SK-N-DZ (cell line): ENCODE measurements at regions not wholly inside any gene's neighbourhood (a gene's known extent, or its start where the extent isn't known, plus 50 kb on each side); places are given as distances from the start of the nearest gene placed in this dataset.

ENCODE experiments used
- DNase-seq: peaks from one replicate; pipeline ENCODE4 v3.0.0-alpha.2; 2015; ENCODE audit warnings: low spot score

DNA sequence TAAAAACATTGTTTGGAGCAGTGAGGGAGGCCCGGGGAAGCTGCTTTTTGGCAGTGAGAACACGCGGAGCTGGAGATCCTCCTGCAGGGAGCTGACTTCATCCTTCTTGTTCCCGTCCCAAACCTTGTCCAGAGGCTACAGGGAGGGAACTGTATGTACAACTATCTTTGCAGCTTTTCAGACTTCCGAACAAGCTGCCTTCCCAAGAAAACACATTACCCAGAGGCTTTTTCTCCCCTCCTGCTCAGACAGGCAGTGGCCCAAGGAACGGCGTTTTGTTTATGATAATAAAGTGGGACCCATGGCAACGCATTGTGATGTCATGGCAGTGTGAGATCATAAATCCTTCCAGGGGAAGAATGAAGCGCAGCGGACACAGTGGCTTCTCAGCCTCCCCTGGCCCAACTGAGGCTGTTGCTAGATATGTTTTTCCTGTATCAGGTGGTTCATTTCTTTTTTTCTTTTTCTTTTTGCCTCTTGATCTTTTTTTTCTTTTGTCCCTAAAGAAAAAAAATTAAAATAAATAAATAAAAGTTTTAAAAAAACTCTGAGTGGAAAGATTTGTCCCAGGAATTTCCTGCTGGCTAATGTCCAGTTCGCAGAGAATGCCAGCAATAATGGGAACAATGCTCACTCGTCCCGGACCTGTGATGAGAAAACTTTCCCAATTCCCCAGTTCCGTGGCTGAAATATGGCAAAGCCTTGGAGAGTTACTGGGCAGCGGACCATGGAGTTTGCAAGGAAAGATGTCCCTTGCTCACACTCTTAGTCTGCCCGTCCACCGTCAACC is 103.4 kb upstream of the MAP1LC3B2 start:
- DNase-seq, result peak; percentile 16

DNA sequence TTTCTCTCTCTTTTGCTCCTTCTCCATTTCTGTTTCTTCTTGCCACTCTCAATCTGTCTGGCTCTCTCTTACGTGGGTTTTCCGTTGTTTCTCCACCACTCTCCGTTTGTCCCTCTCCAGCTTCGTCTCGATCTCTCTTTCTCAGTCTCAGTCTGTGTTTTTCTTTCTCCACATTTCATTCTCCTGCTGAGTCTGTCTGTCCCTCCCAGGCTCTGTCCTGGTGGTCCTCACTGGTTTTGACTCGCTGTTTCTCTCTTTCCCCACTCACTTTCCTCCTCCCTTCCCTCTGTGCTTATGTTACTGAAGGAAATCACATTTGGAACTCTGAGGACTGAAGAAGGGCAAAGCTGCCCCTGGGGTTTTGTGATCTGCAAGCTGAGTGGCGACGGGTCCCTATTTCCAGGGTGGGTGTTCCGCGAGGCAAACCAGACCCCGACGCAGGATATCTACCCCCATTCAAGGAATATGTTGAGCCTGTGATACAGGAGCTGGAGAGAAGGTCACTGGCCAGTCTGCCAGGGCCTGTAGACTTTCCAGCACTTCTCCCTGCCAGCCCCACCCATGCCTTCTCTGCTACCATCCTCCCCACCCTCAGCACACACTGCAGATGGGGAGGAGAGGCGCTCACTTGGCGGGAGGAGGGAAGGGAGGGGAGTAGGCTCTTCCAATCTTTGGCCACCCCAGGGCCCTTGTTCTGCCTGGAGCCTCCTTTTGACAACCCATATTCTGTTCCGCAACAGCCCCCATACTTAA is 102.7 kb upstream of the MAP1LC3B2 start:
- DNase-seq, result no peak

- no peak for DNase-seq
Observed at GRCh38 chr12:116458492-116458891, 100.7 kb upstream of the MAP1LC3B2 start.

DNA sequence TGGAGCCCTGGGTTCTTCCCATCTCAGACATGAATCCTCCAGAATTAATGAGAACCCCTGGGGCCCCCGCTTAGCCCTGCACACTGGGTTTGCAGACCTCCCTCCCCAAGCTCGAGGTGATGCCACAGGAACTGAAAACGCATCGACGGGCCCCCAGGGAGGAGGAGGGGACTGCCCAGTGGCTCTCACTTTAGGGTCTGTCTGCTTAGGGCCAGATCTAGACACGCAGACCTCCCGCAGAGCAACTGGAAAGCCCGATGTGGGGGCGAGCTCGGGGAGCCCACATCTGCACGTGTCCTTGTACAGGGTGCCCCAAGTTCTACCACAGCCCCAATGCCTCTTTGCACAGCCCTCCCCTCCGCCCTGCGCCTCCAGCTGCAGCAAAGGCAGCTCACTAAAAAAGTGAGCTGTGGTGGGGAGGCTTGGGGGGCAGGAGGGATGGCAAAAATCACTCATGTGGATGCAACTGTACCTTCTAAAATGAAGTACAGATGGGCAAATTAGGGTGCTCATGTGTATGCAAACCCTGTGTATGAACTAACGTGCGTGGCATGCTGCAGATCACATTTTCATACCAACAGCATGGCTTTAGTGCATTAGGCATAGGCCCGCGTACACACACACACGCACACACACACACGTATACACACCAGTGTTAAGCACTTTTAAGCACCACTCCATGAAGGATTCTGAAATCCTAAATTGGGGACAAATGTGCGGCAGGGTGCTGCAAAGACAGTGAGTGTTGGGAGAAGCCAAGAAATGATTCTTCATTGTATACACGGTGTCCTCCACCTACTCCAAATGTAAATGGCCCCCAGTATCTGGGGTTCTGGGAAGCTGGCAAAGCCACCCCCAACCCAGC is 99.9 kb upstream of the MAP1LC3B2 start:
- DNase-seq, result no peak

GRCh38 chr12:116459916-116460663 is 99.1 kb upstream of the MAP1LC3B2 start:
- DNase-seq, result peak; percentile 37

DNA sequence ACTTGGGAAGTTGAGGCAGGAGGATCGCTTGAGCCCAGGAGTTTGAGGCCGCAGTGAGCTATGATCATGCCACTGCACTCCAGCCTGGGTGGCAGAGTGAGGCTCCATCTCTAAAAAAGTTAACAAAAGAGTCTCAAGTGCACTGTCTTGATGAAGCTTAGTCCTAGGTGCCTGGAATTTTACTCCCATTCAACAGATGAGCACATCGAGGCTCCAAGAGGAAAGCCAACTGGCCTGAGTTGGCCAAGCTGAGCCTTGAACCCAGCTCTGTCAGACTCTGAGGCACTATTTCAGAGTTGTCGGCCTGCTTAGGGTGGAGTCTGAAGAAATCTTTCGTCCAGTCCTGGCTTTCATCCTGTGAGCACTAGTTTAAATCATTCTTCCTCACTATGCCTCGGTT is 98.1 kb upstream of the MAP1LC3B2 start:
- DNase-seq, result no peak

DNA sequence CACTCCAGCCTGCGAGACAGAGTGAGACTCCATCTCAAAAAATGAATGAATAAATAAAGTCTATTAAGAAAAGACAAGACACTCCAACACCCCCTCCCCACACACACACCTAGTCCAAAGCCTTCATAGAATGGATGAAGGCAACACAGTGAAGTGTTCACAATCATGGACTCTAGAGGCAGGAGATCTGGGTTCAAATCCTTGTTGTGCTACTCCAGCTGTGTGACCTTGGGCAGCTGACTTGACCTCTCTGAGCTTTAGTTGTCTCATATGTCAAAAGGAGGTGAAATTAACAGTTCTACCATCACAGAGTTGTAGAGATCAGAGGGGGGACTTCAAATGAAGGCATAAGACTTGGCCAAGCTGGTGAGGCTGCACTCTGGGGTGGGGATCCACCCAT is 95.8 kb upstream of the MAP1LC3B2 start:
- DNase-seq, result no peak

- no peak for DNase-seq
Observed at GRCh38 chr12:116465407-116465806, 93.8 kb upstream of the MAP1LC3B2 start.

GRCh38 chr12:116465856-116466255 is 93.3 kb upstream of the MAP1LC3B2 start:
- no peak for DNase-seq

GRCh38 chr12:116466536-116466935 is 92.6 kb upstream of the MAP1LC3B2 start:
- no peak for DNase-seq

DNA sequence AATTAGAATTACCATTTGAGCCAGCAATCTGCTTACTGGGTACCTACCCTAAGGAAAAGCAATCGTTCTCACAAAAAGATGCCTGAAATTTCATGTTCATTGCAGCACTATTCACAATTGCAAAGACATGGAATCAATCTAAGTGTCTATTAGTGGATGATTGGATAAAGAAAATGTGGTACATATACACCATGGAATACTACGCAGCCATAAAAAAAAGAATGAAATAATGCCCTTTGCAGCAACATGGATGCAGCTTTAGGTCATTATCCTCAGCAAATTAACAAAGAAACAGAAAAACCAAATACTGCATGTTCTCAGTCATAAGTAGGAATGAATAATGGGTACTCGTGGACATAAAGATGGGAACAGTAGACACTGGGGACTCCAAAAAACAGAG is 89.8 kb upstream of the MAP1LC3B2 start:
- no peak for DNase-seq

GRCh38 chr12:116471544-116471943 is 87.6 kb upstream of the MAP1LC3B2 start:
- no peak for DNase-seq

DNA sequence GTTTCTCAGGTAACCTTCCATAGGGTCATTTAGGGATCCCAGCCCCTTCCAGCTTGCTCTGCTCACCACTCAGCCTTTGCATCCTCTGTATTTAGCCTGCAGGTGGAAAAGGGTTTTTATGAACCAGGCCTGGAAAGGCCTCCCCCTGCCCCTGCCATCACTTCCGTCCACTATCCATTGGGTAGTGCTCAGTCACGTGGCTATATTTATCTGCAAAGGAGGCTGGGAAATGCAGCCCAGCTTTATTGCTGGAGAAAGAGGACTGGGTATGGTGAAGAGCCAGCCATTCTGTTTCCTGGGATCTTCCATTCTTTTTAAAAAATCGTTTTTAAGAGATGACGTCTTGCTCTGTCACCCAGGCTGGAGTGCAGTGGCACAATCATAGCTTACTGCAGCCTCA is 87.0 kb upstream of the MAP1LC3B2 start:
- no peak for DNase-seq

DNA sequence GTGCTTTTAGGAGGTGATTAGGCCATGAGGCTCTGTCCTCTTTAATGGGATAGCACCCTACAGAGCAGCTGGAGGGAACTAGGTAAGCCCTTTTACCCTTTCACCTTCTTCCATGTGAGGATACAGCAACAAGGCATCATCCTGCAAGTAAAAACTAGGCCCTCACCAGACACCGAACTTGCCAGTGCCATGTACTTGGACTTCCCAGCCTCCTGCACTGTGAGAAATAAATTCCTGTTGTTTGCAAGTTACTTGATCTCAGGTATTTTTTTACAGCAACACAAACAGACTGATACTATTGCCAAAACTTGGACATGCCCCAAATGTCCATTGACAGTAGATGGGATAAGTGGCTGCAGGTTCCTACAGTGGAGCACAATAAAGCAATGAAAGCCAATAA is 85.8 kb upstream of the MAP1LC3B2 start:
- no peak for DNase-seq

DNA sequence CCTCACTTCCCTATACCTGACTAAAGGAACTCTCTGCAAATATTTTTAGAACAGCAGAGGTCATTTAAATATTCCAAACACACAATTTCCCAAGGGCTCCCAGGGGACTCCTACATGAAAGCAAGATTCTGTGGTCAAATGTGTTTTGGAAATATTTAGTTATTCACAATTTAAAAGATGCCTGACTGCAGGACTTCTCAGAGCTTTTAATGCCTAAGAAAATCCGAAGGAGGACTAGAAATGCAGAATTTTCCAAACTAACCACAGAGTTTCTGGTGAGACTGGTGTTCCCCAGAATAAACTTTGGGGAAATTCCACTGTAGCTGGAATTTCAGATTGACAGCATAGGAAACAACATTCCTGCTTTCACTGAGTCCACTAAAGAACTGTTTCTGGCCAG is 84.8 kb upstream of the MAP1LC3B2 start:
- no peak for DNase-seq

DNA sequence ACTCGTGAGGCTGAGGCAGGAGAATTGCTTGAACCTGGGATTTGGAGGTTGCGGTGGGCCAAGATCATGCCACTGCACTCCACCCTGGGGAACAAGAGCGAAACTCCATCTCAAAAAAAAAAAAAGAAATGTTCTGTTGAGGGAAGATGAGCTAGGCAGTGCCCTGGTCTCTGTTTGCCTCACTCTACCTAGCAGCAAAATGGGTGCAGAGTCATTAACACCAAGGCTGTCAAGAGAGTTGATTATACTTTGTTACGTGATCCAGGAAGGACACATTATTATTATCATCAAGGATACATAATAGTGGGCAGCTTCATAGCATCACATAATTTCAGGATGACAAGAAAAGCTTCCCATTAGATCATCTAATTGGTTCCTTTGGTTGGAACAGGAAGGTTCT is 84.3 kb upstream of the MAP1LC3B2 start:
- DNase-seq, result no peak

- DNase-seq, result no peak
Observed at GRCh38 chr12:116476227-116476822, 82.9 kb upstream of the MAP1LC3B2 start.

GRCh38 chr12:116478243-116478773 is 80.9 kb upstream of the MAP1LC3B2 start:
- DNase-seq, result no peak

DNA sequence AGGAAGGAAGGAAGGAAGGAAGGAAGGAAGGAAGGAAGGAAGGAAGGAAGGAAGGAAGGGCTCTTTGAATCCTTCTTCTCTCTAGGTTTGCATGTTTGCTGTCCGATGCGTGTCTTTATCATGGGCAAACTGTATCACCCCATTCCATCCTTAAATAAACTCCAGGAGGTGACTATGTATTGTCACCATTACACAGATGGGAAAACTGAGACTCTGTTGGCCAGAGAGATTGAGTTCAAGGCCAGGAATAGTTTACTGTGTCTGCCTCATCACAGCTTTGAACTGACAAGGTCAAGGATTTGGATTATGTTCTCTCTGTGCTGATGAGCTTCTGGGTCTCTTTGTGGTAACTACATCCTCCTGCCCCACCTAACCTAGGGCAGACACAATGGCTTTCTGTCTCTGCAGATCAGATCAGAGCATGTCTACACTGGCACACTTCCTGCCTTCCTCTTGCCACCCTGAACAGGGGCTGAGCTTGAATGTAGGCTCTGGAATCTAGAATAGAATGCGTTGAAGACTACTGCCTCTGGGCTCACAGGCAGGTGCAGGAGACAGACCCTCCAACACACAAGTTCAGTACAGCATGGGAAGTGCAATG is 78.9 kb upstream of the MAP1LC3B2 start:
- no peak for DNase-seq

- no peak for DNase-seq
Observed at GRCh38 chr12:116481726-116482125, 77.5 kb upstream of the MAP1LC3B2 start.
